Stimulated activated naive CD8-positive, alpha-beta T cell treated with anti-CD3 and anti-CD28 coated beads, Interleukin-15, Interleukin-2, amounts not matched to agents 100 ng/mL and 50 ng/mL, for 24 hours (primary cell): ENCODE measurements at regions not wholly inside any gene's neighbourhood (a gene's known extent, or its start where the extent isn't known, plus 50 kb on each side); places are given as distances from the start of the nearest gene placed in this dataset.

Experiments used
- H3K27ac Mint-ChIP-seq: one replicate; pipeline ENCODE4 v1.8.0; 2021; ENCODE audit warnings: mild to moderate bottlenecking, mixed read lengths
- H3K27me3 Mint-ChIP-seq: one replicate; pipeline ENCODE4 v1.8.0; 2021; ENCODE audit warnings: mixed read lengths
- H3K36me3 Mint-ChIP-seq: one replicate; pipeline ENCODE4 v1.8.0; 2021; ENCODE audit warnings: low read depth, mixed read lengths
- H3K4me1 Mint-ChIP-seq: one replicate; pipeline ENCODE4 v1.8.0; 2021; ENCODE audit warnings: low read depth, mixed read lengths
- H3K4me3 Mint-ChIP-seq: one replicate; pipeline ENCODE4 v1.8.0; 2021; ENCODE audit warnings: mild to moderate bottlenecking, mixed read lengths
- H3K9me3 Mint-ChIP-seq: one replicate; pipeline ENCODE4 v1.8.0; 2021; ENCODE audit warnings: mixed read lengths

DNA sequence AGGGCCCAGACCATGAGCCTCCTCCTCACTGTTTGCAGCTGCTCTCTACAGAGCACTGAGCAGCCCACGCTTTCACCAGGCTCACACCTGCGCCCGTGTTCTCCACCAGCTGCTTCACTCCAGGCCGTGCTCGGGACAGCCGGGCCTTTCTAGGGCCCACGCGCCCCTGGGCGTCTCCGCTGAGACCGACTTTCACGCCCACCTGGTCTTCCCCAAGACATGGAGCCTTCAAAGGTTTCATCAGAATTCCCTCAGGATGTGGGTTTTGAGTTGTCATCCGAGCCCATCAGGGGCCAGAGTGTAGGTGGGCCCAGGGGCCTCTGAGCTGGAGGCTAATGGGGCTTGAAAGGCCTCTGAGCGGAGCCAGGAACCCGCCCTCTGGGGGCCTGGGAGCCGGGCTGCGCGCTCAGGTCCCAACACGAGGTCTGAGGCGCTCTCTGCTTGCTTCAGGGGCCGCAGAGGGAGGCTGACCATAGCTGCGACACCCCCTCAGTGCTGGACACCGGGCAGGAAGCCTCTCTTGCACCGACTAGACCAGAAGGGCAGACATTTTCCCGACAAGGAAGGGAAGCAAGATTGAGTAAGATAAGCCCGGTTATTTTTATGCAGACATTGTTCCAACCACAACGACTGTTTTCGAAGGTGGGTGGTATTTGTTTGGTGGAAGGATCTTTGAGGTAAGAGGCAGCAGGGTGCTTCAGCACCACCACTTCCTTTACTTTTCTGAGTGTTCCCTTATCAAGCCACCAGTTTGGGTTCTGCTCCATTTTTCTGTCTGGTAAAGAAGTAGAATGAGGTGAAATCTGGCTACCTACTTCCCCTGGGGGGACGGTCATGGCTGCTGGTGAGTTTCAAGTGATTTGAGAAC, 125.0 kb upstream of the FUT8 start:
- peak overlapping the region; percentile 98 for H3K27ac Mint-ChIP-seq
- H3K27me3 Mint-ChIP-seq = no peaks in the 10 kb centered on the region
- no peaks in the 10 kb centered on the region for H3K9me3 Mint-ChIP-seq
- peaks cover 81% of the 10 kb centered on the region for H3K4me1 Mint-ChIP-seq
- peak overlapping the region; percentile 87 for H3K4me3 Mint-ChIP-seq
- peaks cover 14% of the 10 kb centered on the region for H3K36me3 Mint-ChIP-seq

DNA sequence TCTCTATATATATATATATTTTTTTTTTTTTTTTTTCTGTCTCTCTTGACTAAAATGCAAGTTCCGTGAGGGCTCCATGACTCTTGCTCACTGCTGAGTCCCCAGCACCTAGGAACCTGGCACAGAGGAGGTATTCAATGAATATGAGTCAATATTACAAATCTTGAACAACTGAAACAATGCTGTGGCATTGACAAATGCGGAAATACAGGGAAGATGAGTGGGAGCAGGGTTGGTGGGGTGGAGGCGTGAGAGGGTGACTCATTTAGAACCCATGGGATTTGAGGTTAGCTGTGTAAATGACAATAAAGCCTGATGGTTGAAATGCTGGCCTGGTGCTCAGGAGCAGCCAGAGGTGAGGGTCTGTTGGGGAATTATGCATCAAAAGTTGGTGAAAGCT, 121.7 kb upstream of the FUT8 start:
- Mint-ChIP-seq H3K27me3 (no peaks in the 10 kb centered on the region), H3K27ac (peak overlapping the region; percentile 75), H3K4me3 (peak overlapping the region; percentile 17), H3K36me3 (peaks cover 18% of the 10 kb centered on the region), H3K9me3 (no peaks in the 10 kb centered on the region), H3K4me1 (peaks cover 61% of the 10 kb centered on the region)

DNA sequence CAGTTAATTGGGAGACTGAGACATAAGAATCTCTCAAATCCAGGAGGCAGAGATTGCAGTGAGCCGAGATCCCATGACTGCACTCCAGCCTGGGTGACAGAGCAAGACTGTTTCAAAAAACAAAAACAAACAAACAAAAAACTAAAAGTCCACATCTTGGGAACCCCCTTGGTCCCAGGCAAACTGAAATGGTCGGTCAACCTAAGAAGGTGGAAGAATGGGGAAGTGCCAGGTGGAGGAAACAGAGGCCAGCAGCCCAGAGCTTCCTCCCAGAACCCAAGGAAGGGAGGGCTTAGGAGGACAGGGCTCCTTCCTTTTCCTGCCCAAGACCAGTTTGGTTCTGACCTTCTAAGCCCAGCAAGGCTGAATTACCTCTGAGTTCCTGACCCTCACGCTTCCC, 121.0 kb upstream of the FUT8 start:
- Mint-ChIP-seq H3K36me3 (peaks cover 18% of the 10 kb centered on the region), H3K9me3 (no peaks in the 10 kb centered on the region), H3K27me3 (no peaks in the 10 kb centered on the region), H3K4me1 (peaks cover 63% of the 10 kb centered on the region), H3K4me3 (no peak overlapping the region), H3K27ac (peak overlapping the region; percentile 75)

DNA sequence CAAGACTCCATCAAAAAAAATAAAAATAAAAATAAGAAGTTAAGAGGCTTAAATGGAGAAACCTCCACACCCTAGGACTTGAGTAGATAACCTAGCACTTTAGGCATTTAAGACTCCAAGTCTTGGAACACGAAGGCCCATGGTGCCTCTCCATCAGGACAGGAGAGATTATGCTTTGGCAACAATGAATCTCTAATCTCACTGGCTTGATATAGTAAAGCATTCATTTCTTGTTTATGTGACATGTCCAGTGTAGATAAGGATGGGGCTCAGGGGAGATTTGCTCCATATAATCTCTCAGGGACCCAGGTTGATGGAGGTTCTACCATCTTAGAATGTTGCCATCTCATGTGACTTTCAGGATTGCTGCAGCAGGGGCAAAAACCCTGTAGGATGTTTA, 117.7 kb upstream of the FUT8 start:
- no peak overlapping the region for H3K27ac Mint-ChIP-seq
- no peak overlapping the region for H3K4me3 Mint-ChIP-seq
- no peaks in the 10 kb centered on the region for H3K9me3 Mint-ChIP-seq
- H3K4me1 Mint-ChIP-seq = peaks cover 52% of the 10 kb centered on the region
- H3K27me3 Mint-ChIP-seq = no peaks in the 10 kb centered on the region
- H3K36me3 Mint-ChIP-seq = peaks cover 20% of the 10 kb centered on the region

DNA sequence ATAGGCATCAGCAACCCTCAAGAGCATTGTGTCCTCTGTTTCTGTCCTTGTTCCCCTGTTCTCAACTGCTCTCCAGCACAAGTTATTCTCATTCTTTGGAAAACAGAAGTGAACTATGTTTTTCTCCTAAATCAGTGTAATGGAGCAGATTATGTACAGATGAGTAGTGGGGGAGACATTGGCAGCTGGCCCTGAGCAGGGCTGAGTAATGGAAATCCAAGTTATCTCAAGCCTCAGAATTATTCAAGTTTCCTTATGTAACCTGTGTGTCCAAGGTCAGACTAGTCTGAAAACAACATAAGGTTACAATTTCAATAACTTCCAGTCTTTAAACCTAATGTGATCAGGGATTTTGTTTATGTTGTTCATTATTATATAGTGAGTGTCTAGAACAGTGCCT, 116.1 kb upstream of the FUT8 start:
- Mint-ChIP-seq H3K4me1 (peaks cover 53% of the 10 kb centered on the region), H3K4me3 (no peak overlapping the region), H3K27ac (no peak overlapping the region), H3K9me3 (no peaks in the 10 kb centered on the region), H3K27me3 (no peaks in the 10 kb centered on the region), H3K36me3 (peaks cover 14% of the 10 kb centered on the region)

DNA sequence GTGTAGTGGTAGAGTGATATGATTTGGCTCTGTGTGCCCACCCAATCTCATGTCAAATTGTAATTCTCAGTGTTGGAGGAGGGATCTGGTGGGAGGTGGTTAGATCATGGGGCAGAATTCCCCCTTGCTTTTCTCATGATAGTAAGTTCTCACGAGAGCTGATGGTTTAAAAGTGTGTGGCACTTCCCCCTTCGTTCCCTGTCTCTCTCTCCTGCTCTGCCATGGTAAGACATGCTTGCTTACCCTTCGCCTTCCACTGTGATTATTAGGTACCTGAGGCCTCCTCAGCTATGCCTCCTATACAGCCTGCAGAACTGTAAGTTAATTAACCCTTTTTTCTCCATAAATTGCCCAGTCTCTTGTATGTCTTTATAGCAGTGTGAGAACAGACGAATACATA, 115.7 kb upstream of the FUT8 start:
- H3K4me1 Mint-ChIP-seq = peaks cover 53% of the 10 kb centered on the region
- peaks cover 14% of the 10 kb centered on the region for H3K36me3 Mint-ChIP-seq
- no peaks in the 10 kb centered on the region for H3K9me3 Mint-ChIP-seq
- no peak overlapping the region for H3K4me3 Mint-ChIP-seq
- H3K27ac Mint-ChIP-seq = no peak overlapping the region
- H3K27me3 Mint-ChIP-seq = no peaks in the 10 kb centered on the region

DNA sequence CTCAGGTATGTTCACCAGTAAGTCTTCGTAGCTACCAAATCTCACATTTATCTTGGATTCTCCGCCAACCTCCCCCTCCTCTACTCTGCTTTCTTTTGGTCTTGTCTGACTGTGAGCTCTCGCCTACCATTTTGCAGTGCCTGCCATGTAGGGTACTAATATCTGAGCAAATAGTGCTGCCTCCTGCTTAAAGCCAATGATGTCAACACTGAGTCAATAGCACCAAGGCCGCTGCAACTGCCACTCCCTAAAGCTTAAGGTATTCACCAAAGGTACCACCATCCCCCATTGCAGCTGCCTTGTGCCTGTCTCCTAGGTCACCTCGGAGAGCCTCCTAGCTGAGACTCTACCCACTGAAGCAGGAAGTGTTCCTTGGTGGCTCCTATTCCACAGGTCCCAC, 114.8 kb upstream of the FUT8 start:
- no peaks in the 10 kb centered on the region for H3K9me3 Mint-ChIP-seq
- H3K4me1 Mint-ChIP-seq = peaks cover 58% of the 10 kb centered on the region
- no peaks in the 10 kb centered on the region for H3K27me3 Mint-ChIP-seq
- H3K27ac Mint-ChIP-seq = no peak overlapping the region
- H3K36me3 Mint-ChIP-seq = peaks cover 14% of the 10 kb centered on the region
- H3K4me3 Mint-ChIP-seq = no peak overlapping the region

DNA sequence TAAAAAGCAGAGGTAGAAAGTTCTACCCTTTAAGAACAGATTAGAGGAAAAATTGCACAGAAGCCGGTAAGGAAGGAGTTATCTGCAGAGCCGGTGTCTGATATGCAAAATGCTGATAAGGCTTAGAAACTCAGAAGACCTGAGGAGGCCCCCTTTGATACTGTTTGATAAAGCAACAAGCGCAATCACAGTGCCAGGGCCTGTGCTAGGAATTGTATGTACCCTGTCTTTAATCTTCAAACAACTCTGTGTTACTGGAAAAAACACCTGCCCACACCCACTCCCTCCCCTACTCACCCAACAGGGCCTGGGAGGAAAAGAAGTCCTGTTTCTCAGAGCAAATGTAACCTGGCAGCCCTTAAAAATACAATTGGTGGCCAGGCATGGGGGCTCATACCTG, 112.7 kb upstream of the FUT8 start:
- Mint-ChIP-seq H3K27me3 (no peaks in the 10 kb centered on the region), H3K4me1 (peaks cover 78% of the 10 kb centered on the region), H3K27ac (peak overlapping the region; percentile 29), H3K9me3 (no peaks in the 10 kb centered on the region), H3K36me3 (peaks cover 11% of the 10 kb centered on the region), H3K4me3 (peak overlapping the region; percentile 44)

DNA sequence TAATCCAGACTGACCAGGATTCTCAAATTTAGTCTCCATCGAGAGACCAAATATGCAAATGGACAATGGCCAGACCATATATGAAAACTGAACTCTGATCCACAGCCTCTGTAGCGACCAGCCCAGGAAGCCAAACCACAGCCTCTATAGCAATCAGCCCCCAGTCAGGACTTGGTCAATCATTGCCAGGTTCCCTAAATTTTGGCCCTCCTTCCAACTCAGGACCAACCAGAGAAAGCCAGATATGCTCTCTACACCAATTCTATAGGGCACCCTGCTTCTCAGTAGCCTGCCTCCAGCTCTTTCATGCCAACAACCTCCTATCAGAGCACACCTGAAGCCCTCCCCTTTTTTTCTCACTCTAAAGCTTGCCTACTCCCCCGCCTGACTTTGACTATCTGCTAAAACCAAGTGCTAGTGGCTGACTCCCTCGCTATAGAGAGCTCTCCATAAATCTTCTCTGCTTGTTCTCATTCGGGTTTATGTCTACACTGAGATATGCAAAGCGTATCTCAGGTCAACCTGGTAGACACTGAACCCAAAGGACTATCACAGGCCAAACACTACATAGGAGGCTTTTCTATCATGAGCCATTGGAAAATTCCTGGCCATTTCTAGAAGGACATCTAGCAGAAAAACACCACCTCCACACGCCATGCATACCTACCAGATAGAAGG, 110.5 kb upstream of the FUT8 start:
- H3K9me3 Mint-ChIP-seq = no peaks in the 10 kb centered on the region
- no peaks in the 10 kb centered on the region for H3K27me3 Mint-ChIP-seq
- H3K4me3 Mint-ChIP-seq = peak overlapping the region; percentile 80
- peaks cover 14% of the 10 kb centered on the region for H3K36me3 Mint-ChIP-seq
- peak overlapping the region; percentile 93 for H3K27ac Mint-ChIP-seq
- peaks cover 86% of the 10 kb centered on the region for H3K4me1 Mint-ChIP-seq

DNA sequence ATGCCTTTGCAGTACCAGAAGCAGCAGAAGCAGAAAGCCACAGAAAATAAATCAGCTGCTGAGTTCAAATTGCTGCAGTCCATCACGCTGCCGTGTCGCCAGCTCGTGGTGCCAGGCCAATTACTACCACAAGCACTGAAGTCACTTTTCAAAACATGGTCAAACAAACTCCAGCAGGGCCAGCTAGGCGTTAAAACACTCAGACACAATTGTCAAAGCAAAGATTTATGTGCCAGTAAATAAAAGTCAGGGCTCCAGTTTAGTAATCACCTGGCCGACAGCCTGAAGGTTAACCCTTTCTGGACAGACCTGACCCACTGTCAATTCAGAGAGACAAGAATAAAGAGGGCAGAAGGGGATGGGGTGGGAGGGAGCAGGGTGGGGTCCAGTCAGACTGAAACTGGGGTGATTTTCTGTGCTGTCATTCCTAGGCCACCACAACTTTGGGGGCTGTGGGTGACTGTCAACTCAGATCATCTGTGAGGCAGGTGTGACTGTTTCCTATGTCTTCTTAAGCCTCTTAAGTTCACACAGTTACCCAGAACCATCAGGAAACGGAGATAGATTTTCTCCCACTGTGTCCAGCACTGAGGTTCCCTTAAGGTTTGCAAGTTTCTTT, 109.8 kb upstream of the FUT8 start:
- peak overlapping the region; percentile 80 for H3K4me3 Mint-ChIP-seq
- no peaks in the 10 kb centered on the region for H3K9me3 Mint-ChIP-seq
- peaks cover 11% of the 10 kb centered on the region for H3K36me3 Mint-ChIP-seq
- H3K27me3 Mint-ChIP-seq = no peaks in the 10 kb centered on the region
- peaks cover 82% of the 10 kb centered on the region for H3K4me1 Mint-ChIP-seq
- peak overlapping the region; percentile 93 for H3K27ac Mint-ChIP-seq

DNA sequence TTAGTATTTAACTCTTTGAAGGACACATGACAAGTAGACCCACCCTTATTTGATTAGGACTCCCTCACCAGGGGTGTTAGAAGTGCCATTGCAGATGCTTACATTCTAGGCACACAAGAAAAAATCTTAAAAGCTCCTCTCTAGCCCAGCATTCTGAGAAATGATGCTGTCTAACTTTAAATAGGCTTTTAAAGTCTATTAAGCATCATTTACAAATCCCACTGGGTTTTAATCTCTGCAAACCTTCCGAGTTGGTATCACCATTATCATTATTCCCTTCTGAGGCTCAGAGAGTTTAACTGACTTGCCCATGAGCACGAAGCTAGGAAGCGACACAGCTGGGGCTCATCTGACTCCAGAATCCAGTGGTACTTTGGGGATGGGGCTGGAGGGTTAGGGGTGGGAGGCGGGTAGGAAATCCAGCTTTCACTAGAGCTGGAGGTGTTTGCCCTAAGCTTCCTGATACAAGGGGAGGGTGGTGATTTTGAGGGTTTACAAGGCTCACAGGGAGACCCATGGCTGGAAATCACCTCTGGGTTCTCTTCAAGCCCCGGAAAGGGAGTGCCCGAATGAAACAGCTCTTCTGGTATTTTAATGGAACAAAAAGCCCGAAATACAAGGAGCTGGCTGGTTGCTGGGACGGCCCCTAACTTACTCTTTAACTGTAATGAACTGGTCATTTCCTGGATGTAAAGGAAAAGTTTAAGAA, 109.2 kb upstream of the FUT8 start:
- Mint-ChIP-seq H3K27ac (peak overlapping the region; percentile 93), H3K9me3 (no peaks in the 10 kb centered on the region), H3K4me3 (peak overlapping the region; percentile 80), H3K4me1 (peaks cover 81% of the 10 kb centered on the region), H3K27me3 (no peaks in the 10 kb centered on the region), H3K36me3 (peaks cover 5% of the 10 kb centered on the region)

DNA sequence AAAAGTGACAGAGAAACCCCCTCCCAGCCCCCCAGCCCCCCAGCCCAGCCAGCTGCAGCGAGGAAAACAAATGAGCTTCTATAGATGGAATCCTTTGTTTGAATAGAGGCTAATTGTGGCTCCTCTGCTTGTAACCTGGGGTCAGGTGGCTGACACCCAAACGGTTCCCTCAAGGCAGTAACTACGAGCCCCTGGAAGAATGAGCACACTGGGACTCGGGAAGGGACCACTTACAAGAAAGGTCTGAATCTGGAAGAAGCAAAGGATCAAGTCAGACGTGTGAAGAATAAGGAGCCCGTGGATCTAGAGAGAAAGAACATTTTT, 108.7 kb upstream of the FUT8 start:
- peaks cover 5% of the 10 kb centered on the region for H3K36me3 Mint-ChIP-seq
- peak overlapping the region; percentile 93 for H3K27ac Mint-ChIP-seq
- H3K4me1 Mint-ChIP-seq = peaks cover 86% of the 10 kb centered on the region
- peak overlapping the region; percentile 20 for H3K4me3 Mint-ChIP-seq
- no peaks in the 10 kb centered on the region for H3K27me3 Mint-ChIP-seq
- H3K9me3 Mint-ChIP-seq = no peaks in the 10 kb centered on the region

DNA sequence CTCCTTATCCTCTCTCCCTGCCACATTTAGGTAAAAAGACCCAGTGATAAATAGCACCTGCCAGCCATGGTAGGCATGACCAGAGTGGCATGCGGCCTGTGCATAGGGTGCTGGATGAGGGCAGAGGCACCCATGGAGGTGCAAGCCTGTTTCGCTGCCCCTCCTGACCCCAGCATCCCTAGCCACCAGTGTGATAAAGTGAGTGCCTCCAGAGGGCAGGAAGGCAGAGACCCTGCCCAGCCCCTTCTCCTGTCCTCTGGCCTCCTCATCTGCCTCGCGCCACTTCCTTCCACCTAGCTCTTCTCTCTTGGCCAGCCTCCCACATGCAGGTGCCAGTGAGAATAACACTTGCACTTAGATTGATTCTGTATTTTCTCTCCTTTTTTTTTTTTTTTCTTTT, 108.3 kb upstream of the FUT8 start:
- Mint-ChIP-seq H3K4me3 (no peak overlapping the region), H3K4me1 (peaks cover 87% of the 10 kb centered on the region), H3K27ac (peak overlapping the region; percentile 93)

DNA sequence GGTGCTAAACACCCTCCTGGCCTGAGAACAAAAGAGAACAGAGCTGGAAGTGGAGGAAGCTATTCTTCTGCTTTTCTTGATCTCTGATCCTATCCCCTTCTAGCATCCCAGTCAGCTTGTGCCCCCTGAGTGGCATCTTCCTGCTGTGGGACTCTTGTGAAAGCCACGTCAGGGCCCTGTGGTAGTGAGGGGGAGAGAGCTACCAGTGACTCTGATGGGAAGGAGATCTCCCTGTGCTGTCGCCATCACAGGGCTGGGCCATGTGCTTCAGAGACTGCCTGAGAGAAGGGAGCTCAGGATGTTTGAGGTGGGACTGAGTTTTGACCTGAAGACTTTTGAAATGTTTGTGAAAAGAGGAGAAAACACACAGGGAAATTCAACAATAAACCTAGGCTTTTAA, 107.6 kb upstream of the FUT8 start:
- Mint-ChIP-seq H3K4me3 (peak overlapping the region; percentile 18), H3K27ac (peak overlapping the region; percentile 93), H3K9me3 (no peaks in the 10 kb centered on the region), H3K27me3 (no peaks in the 10 kb centered on the region), H3K4me1 (peaks cover 79% of the 10 kb centered on the region), H3K36me3 (peaks cover 5% of the 10 kb centered on the region)

More for the DNA sequence above, 108.3 kb upstream of the FUT8 start:
- Mint-ChIP-seq H3K27me3 (no peaks in the 10 kb centered on the region), H3K9me3 (no peaks in the 10 kb centered on the region), H3K36me3 (peaks cover 5% of the 10 kb centered on the region)

DNA sequence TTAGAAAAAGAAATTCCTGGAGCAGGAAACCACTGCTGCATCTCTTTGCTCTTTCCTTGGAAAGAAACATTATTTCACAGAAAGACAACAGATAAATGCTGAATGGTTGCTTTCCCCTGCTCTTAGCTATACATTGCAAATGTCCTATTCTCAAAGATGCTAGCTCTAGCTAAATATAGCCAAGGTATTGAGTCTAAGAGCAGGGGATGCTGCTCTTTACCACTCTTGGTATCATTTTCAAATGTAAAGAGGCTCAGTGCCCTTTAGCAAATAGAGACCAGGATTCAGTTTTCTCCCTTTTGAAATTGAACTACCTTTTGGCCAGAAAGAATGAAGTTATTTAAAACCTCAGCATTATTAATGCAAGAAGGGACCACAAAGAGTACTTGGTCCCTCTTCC, 104.0 kb upstream of the FUT8 start:
- Mint-ChIP-seq H3K27me3 (no peaks in the 10 kb centered on the region), H3K27ac (no peak overlapping the region), H3K4me1 (peaks cover 54% of the 10 kb centered on the region), H3K9me3 (no peaks in the 10 kb centered on the region), H3K36me3 (peaks cover 9% of the 10 kb centered on the region), H3K4me3 (no peak overlapping the region)
